Spleen (tissue), 7 donors: ENCODE measurements at regions not wholly inside any gene's neighbourhood (a gene's known extent, or its start where the extent isn't known, plus 50 kb on each side); places are given as distances from the start of the nearest gene placed in this dataset.

Experiments
- CTCF ChIP-seq, 11 experiments: fragments of 200-600 bp in 7 of 11; fragments of 450-650 bp in 4 of 11; sonication (generic) in 4 of 11; IDR thresholded peaks in 8 of 11; conservative IDR thresholded peaks in 3 of 11; 1 replicate in 7 of 11; 2 replicates in 4 of 11; pipeline versions ENCODE4 v1.4.0 to v1.8.0; 2016 to 2021; ENCODE audit warnings: antibody characterized with exemption in 11 of 11, inconsistent platforms in 4 of 11, mild to moderate bottlenecking in 1 of 11
- POLR2A ChIP-seq, 3 donors: fragments of 450-650 bp; IDR thresholded peaks; one replicate each; pipeline ENCODE4 v1.5.1; 2017; ENCODE audit warnings: antibody characterized with exemption in 3 of 3, mild to moderate bottlenecking in 1 of 3
- POLR2AphosphoS5 ChIP-seq, 3 donors: sonication (generic); formaldehyde crosslinking; IDR thresholded peaks; one replicate each; pipeline ENCODE4 v1.5.1; 2017; ENCODE audit warnings: antibody characterized with exemption in 3 of 3
- donor health status: DM: no; HTN: no; CAD: no; lungs with moderate emphysema.
- donor health status: DM: no; HTN: no; CAD: no.
- donor health status: DM: no; HTN: no; CAD: no.

- TF ChIP-seq POLR2A (IDR thresholded peaks at IDR 0.05) (no peak), CTCF (IDR thresholded peaks at IDR 0.05 in 8 of 11, conservative IDR thresholded peaks at IDR 0.05 in 3 of 11) (no peak), POLR2AphosphoS5 (IDR thresholded peaks at IDR 0.05) (no peak)
Observed at GRCh38 chr13:87498681-87499080, 172.5 kb upstream of the SLITRK5 start.
